T47D (cell line): ENCODE measurements at regions not wholly inside any gene's neighbourhood (a gene's known extent, or its start where the extent isn't known, plus 50 kb on each side); places are given as distances from the start of the nearest gene placed in this dataset.
A peak's percentile ranks its signal among the peaks of the same experiment; 100 is the strongest.

ENCODE experiments used
- DNase-seq, 2 experiments: peaks; one replicate each; pipeline versions ENCODE4 v3.0.0 to v3.0.0-alpha.2; 2011 to 2012; ENCODE audit warnings: low read depth in 1 of 2, low spot score in 1 of 2
- JUND ChIP-seq: IDR thresholded peaks from 2 replicates; pipeline ENCODE4 v1.6.1; 2012; ENCODE audit warnings: low read depth
- in situ Hi-C: cut with HindIII; loops from 2 replicates; pipeline ENCODE4 v1.10.0; 2016; ENCODE audit warnings: low sequenced_read_pairs, low pct_unique_long_range_greater_than_20kb

GRCh38 chr2:51387235-51387634 is 355.3 kb upstream of the NRXN1 start:
- in situ Hi-C loops, result no loop called here
- DNase-seq, result no peak
- TF ChIP-seq JUND, result no peak

GRCh38 chr2:51379997-51380396 is 348.1 kb upstream of the NRXN1 start:
- in situ Hi-C loops, result no loop called here
- TF ChIP-seq JUND, result no peak

DNA sequence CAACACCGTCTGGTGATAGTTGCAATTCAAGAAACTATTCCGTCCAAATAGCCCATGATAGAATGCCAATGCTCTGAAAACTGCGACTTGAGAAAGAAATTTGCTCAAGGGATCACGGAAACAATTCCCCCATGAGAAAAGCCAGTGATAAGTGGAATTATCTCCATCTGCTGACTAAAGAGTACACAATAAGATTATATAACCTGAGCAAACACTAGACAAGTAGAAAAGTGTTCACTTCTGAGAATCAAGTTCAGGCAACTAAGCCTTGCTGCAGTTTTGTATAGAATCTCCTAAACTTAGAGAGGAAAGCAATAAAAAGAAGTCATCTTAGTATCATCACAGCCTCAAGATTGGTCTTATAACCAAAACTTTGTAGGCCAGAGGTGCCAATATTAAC is 336.3 kb upstream of the NRXN1 start:
- TF ChIP-seq JUND, result no peak
- DNase-seq, result no peak
- in situ Hi-C loops, result no loop called here

More at GRCh38 chr2:51379997-51380396, 348.1 kb upstream of the NRXN1 start:
- DNase-seq, result no peak

DNA sequence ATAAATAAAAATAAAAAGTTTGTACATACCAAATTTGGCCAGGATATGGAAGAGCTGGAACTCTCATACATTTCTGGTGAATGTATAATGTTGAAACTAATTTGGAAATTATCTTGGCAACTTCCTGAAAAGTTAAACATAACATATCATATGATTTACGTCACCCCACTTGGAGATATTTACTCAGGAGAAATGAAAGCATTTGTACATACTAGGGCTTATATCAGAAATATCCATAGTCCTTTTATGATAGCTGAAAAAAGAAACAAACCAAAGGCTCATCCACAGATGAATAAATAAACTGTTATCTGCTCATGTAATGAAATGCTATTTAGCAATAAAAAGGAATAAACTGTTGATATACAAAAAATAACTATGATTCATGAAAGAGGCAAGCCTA is 318.2 kb upstream of the NRXN1 start:
- no peak for DNase-seq
- TF ChIP-seq JUND, result no peak
- in situ Hi-C loops, result no loop called here

- no peak for DNase-seq
- TF ChIP-seq JUND, result no peak
- in situ Hi-C loops, result no loop called here
Measured at GRCh38 chr2:51344886-51345285, 313.0 kb upstream of the NRXN1 start.

- DNase-seq, result no peak
- no peak for TF ChIP-seq JUND
- in situ Hi-C loops, result no loop called here
Measured at GRCh38 chr2:51335087-51336058, 303.4 kb upstream of the NRXN1 start.

DNA sequence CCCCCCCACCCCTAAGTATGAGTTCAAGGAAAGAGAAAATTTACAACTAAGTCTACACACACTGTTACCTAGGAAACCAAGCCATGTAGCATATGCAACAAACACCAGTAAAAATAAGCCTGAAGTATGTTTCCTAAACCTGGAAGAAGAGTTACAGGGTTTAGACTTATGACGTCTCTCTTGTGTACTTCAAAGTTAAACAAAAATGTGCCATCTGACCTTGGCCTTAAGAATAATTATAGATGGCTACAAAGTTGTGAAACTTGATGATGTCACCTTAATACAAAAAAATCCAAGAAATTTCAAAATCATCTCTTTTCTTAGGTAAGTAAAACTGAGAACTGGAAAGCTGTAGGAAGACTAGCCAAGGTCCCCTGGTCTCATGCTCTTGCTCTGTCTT is 297.6 kb upstream of the NRXN1 start:
- in situ Hi-C loops, result no loop called here
- no peak for DNase-seq
- TF ChIP-seq JUND, result no peak

GRCh38 chr2:51324051-51324450 is 292.1 kb upstream of the NRXN1 start:
- no peak for DNase-seq
- in situ Hi-C loops, result no loop called here
- TF ChIP-seq JUND, result no peak

DNA sequence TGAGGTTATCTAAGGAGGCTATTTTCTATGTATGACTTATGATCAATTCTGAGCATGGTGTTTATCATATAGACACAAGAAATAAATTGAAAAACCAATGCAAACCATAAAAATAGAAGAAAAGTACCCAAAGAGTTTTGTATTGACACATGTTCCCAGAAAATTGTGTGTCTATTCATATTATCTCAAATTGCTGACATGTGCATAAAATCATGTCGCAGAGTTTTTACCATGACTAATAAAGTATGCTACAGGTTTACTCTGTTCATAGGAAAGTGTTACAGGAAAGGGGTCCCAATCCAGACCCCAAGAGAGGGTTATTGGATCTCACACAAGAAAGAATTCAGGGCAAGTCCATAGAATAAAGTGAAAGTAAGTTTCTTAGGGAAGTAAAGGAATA is 290.7 kb upstream of the NRXN1 start:
- DNase-seq, result no peak

DNA sequence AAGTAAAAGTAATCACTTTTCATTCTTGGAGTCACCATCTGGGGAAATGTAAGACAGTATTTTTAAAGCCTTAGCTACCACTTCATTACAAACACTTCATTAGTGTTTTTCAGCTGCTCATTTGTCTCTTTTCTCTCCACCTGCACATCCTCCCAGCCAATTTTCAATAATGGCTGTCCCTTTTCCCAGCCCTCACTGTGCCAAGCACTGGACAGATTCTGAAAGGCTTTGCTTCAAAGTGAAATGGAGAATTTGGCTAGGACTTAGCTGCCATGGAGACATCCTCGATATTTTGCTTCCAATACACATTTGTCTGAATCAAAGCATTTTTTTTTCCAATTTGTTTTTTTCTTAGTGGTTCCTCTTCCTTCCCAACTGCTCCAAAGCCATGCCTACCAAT is 272.4 kb upstream of the NRXN1 start:
- no peak for DNase-seq
- no peak for TF ChIP-seq JUND
- in situ Hi-C loops, result no loop called here

More for the DNA sequence above, 290.7 kb upstream of the NRXN1 start:
- in situ Hi-C loops, result no loop called here
- no peak for TF ChIP-seq JUND

DNA sequence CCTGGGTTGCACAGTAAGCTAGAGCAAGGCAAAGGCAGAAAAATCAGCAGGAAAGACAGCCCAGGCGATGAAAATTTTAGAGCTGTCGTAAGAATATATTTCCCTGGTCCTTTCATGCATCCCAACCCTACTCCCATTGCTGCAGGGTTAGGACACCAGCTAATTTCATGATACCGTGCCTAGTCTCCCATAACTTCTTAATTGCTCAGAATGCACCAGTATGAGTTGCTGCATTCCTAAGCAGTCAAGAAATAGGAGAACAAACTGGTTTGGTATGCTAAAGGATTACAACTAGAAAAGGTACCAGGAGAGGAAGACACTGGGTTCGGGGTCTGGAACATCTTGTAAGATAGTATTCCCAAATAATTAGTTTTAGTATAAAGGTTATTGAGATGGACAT is 269.4 kb upstream of the NRXN1 start:
- DNase-seq, result peak in 1 of 2 experiments; percentile 7
- no peak for TF ChIP-seq JUND
- in situ Hi-C loops, result no loop called here

GRCh38 chr2:51299370-51299769 is 267.4 kb upstream of the NRXN1 start:
- TF ChIP-seq JUND, result no peak
- in situ Hi-C loops, result no loop called here
- no peak for DNase-seq

DNA sequence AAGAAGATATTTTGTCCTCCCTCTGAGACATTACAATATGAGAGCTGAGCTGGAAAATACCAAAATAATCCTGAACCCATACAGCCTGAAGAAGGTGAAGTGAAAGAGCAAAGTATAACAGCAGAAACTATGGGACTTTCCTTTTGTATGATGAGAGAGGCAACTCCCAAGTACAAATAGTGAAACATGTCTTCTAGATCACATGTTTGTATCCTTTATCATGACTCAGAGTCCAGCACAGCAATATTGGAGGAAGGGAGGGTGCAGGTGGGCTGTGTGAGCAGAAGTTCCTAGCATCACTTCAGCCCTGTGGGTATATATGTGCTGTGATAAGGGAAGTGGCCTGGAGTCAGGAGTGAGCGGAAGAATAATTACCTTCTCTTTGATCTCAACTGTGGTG is 265.6 kb upstream of the NRXN1 start:
- in situ Hi-C loops, result no loop called here
- DNase-seq, result no peak
- TF ChIP-seq JUND, result no peak

DNA sequence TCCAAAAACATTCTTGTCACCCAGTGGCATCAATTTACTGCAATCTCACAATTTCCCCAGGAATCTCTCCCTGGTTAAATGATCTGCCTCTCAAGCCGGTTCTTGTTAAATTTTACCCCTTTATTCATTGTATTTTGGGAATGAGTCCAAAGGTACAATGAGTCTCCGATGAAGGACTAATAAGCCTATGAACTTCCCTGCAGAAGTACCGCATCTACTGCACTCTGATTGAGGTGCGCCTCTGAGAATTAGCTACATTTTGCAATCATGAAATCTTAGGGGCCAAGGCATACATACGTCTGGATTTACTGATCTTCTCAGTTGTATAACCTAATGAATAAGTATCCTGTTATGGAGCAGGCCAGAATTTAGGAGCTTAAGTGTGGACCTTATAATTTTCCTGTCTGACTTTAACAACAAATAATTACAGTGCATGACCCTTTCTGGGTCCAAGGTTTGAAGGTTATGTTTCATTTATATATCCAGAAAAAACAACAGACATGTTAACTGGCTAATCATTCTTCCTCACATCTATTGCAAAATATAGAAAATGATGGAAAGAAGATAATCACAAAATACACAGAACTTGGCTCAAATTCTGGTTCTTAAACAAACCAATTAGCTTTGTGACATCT is 261.8 kb upstream of the NRXN1 start:
- TF ChIP-seq JUND, result no peak
- in situ Hi-C loops, result no loop called here
- DNase-seq, result no peak
